Limb (tissue), 2 donors: ENCODE measurements at regions not wholly inside any gene's neighbourhood (a gene's known extent, or its start where the extent isn't known, plus 50 kb on each side); places are given as distances from the start of the nearest gene placed in this dataset.

Source experiments
- DNase-seq, 2 donors: peaks; one replicate each; pipeline ENCODE4 v3.0.0-alpha.2; 2016; ENCODE audit errors: extremely low spot score in 2 of 2

- DNase-seq = no peak
These were observed 186.2 kb downstream of the CD47 start for GRCh38 chr3:107904536-107905066.

DNA sequence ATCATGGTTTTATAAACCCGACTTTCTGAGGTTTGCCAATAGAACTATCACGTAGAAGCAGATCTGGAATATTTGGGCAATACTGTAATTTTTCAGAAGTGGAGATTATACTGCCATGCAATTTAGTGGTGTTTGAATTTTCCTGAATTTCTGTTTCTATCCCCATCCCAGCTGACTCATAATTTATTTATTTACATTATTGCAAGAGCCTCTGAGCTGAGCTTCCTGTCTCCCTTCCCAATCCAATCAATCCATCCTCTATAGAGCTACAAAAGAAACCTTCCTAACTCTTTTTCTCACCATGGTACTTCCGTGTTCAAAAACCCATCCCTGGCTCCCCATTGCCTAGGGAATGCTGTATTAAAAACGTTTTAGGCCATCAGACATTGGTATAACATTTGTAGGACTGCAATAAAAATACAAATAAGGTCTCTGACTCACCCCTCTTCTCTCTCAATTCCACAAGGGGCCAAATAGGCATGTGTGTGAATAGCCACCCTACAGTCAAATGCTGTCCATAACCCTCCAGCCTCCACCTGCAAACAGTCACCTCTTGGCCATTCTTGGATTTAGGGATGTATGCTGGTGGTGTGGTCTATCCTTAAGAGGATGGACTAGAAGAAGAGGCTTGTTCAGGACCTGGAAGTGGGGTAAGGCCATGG lies 190.7 kb downstream of the CD47 start:
- DNase-seq = no peak

GRCh38 chr3:107897471-107898061 lies 193.3 kb downstream of the CD47 start:
- no peak for DNase-seq

DNA sequence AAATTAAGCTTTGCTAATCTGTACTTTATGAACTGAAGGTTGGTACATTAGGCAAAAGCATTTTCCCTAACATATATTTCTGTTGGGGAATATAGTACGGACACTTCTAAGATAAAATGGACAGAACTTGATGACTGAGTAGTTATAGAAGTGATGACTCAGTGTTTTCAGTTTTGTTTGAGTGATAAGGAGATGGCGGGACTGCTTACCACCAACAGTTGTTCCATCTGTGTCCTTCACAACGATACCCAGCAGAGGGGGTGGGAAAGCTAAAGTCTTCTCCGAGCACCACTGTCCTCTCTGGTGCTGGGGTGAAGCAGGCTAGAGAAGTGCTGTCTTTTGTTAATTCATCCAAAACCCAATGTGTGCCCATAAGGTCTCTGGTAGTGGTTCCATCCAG lies 195.8 kb downstream of the CD47 start:
- no peak for DNase-seq

DNA sequence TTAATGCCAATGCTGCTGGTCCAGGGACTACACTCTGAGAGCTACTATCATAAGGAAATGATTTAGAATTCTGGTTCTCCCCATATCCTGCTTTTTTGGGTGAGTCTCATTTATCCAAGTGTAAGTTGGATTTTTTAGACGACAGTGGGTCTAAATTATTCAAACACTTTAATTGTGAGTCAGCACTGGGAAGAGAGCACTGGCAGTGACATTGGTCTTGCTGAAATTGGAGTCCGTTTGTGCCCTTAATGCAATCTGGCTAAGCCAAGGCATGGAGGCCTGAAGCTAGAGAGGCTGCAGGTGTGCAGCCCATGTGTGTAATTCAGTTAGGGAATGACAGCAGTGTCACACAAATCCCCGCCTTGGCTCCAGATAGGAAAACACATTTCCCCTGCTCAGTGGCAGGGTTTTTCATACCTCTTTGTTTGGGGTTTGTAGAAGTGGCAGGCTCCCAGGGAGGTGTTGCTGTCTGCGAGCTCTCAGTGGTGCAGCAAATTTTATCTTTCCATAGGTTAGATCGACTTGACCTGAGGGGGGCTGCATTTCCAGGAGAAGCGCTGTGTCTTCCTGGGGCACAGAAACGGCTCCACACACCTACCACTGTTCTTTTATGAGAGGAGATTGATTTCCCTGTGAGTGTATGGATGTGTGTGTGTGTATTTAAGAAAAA lies 197.7 kb downstream of the CD47 start:
- DNase-seq = no peak

DNA sequence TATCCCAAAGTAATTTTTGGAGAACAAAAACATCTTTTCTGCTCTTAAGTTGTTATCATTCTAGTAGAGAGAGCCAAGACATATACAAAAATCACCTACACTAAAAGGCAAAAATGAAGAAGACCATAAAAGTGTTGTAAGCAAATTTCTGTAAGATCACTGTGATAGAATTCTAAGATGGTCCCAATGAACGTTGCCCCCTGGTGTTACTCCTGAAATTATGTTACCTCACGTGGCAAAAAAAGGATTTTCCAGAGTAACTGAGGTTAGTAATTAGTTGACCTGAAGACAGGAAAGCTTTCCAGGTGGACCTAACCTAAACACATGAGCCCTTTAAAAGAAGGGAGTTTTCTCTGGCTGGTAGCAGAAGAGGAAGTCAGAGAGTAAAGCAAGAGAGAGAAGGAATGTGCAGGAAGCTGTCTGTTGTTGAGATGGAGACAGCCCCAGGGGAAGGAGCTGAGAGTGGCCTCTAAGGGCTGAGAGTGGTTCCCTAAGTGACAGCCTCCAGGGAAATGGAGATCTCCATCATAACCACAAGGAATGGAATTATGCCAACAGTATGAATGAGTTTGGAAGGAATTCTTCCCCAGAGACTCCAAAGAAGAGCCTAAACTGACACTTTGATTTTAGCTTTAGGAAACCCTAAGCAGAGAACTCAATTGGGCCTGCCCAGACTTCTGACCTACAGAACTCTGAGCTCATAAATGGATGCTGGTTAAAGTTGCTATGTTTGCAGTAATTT lies 205.9 kb downstream of the CD47 start:
- DNase-seq = no peak

DNA sequence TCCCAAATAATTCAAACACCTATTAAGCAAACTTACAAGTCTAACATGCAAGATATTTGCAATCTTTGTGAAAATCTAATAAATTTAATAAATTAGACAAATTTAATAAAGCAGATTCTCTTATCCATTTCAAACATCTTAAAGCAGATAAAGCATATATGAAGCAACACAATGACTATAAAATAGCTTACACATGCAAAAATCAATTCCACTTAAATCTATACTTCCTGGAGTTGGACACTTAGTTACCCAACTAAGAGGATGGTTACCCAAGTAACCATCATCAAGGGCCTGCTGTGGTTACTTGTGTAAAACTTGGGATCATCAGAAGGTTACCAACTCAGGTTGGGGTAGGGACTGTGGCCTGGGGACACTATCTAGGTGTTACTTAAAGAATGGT lies 206.8 kb downstream of the CD47 start:
- no peak for DNase-seq

GRCh38 chr3:107882881-107883280 lies 207.9 kb downstream of the CD47 start:
- no peak for DNase-seq

- no peak for DNase-seq
These were observed 208.6 kb downstream of the CD47 start for GRCh38 chr3:107882261-107882660.

GRCh38 chr3:107881509-107881908 lies 209.3 kb downstream of the CD47 start:
- DNase-seq = no peak

GRCh38 chr3:107880702-107881101 lies 210.1 kb downstream of the CD47 start:
- DNase-seq = no peak

DNA sequence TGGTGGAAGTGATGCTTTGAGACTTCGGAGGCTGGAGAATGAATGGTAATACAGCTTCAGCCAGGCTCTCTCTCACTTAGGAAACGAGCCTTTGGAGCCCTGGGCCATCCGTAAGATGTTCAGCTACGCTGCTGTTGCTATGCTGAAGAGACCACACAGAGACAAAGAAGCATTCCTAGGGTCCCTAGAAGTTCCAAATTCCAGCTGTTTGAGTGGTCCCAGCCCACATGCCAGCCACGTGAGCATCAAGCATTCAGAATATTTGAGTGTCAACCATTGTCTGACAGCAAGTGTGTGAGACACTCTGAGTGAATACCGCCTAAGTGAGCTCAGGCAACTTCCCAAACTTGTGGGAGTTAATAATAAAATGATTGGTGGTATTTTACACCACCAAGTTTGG lies 212.9 kb downstream of the CD47 start:
- no peak for DNase-seq

DNA sequence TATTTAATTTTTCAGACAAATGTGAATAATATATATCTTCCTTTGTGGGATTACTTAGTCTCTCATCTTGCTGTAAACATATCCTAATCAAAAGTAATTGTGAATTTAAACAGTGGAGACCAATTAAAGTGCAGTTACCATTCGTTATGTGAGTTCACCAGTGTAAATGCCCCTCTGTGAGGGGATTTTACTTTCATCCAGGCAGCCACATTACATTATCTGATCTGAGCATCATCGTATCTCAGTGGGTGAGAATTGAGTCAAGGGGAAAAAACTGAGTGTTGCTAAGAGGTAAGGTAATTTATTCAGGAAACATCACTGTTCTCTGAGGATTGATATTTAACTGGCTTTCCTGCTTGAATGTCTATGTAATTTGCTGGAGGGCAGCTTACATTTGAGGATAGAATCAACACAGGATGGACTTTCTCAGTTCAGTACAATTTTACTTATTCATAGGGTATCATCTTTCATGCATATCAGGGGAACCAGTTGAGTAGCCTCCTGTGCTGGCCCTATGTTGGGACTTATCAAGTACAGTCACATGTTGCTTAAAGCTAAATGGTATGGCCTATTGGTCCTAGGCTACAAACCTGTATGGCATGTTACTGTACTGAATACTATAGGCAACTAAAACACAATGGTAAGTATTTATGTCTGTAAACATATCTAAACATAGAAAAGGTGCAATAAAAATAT lies 219.7 kb downstream of the CD47 start:
- no peak for DNase-seq

GRCh38 chr3:107870096-107870495 lies 220.7 kb downstream of the CD47 start:
- no peak for DNase-seq

DNA sequence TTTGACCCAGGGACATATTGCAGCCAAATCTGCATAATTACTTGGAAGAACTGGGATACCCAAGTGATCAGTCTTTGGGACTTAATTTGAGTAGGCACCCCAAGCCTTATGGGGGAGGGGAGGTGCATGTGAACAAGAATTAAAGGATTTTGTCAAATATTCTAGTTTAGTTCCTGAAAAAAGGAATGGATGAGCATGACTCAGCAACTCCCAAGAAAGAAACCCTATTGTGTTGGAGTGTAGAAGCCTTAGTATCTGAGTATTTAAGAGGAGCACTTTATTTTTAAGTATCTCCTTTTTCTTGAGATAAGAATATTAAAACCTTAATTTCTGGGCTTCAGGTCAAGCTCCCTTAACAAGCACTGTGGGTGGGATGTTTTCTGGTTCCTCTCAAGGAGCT lies 222.4 kb downstream of the CD47 start:
- DNase-seq = no peak

DNA sequence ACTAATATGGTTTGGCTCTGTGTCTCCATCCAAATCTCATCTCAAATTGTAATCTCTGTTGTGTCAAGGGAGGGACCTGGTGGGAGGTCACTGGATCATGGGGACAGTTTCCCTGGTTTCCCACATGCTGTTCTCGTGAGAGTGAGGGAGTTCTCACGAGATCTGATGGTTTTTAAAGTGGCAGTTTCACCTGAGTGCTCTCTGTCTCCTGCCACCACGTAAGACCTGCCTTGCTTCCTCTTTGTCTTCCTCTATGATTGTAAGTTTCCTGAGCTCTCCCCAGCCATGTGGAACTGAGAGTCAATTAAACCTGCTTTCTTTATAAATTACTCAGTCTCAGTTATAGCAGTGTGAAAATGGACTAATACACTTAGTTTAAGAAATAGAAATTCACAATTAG lies 228.9 kb downstream of the CD47 start:
- DNase-seq = no peak

GRCh38 chr3:107861422-107861821 lies 229.4 kb downstream of the CD47 start:
- DNase-seq = no peak
